HL-60 (cell line): ENCODE measurements at regions not wholly inside any gene's neighbourhood (a gene's known extent, or its start where the extent isn't known, plus 50 kb on each side); places are given as distances from the start of the nearest gene placed in this dataset.

ENCODE experiments used
- GABPA ChIP-seq: IDR thresholded peaks from 2 replicates; pipeline ENCODE4 v1.6.1; 2012; ENCODE audit warnings: low read depth
- POLR2AphosphoS5 ChIP-seq: IDR thresholded peaks from 2 replicates; pipeline ENCODE4 v1.6.1; 2012; ENCODE audit warnings: low read depth
- REST ChIP-seq: IDR thresholded peaks from 2 replicates; pipeline ENCODE4 v1.6.1; 2012; ENCODE audit warnings: low read depth; ENCODE audit not compliant: insufficient replicate concordance
- TF ChIP-seq, protein P1 (sequence below): IDR thresholded peaks from one replicate; pipeline ENCODE4 v1.5.1; 2011; ENCODE audit warnings: low read length, control low read depth, inconsistent platforms; ENCODE audit not compliant: insufficient read depth

GRCh38 chr11:23181022-23181807, 320.9 kb upstream of the CCDC179 start:
- TF ChIP-seq REST (no peak), POLR2AphosphoS5 (no peak), GABPA (peak; percentile 72)
- TF ChIP-seq, protein P1, sequence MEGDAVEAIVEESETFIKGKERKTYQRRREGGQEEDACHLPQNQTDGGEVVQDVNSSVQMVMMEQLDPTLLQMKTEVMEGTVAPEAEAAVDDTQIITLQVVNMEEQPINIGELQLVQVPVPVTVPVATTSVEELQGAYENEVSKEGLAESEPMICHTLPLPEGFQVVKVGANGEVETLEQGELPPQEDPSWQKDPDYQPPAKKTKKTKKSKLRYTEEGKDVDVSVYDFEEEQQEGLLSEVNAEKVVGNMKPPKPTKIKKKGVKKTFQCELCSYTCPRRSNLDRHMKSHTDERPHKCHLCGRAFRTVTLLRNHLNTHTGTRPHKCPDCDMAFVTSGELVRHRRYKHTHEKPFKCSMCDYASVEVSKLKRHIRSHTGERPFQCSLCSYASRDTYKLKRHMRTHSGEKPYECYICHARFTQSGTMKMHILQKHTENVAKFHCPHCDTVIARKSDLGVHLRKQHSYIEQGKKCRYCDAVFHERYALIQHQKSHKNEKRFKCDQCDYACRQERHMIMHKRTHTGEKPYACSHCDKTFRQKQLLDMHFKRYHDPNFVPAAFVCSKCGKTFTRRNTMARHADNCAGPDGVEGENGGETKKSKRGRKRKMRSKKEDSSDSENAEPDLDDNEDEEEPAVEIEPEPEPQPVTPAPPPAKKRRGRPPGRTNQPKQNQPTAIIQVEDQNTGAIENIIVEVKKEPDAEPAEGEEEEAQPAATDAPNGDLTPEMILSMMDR, result no peak
